BJ (cell line): ENCODE measurements at regions not wholly inside any gene's neighbourhood (a gene's known extent, or its start where the extent isn't known, plus 50 kb on each side); places are given as distances from the start of the nearest gene placed in this dataset.

Experiments
- CTCF ChIA-PET: fragments of 350-600 bp; formaldehyde crosslinking; extraction: SDS; loops from one replicate; lab custom pipeline; 2021; ENCODE audit warnings: antibody characterized with exemption, inconsistent platforms; lab: Yijun Ruan, JAX
- POLR2A ChIA-PET: fragments of 300-600 bp; sonication (Branson Sonifier 250); formaldehyde crosslinking; extraction: SDS; loops from one replicate; lab custom pipeline; 2021; ENCODE audit warnings: antibody characterized with exemption; lab: Charles Lee
- DNase-seq: peaks from one replicate; pipeline ENCODE4 v3.0.0-alpha.2; 2011; ENCODE audit warnings: low read depth
- H3K27me3 ChIP-seq: 2 replicates; pipeline ENCODE4 v1.6.0; 2011; ENCODE audit warnings: low read length; ENCODE audit not compliant: control insufficient read depth, insufficient read depth
- H3K36me3 ChIP-seq: 2 replicates; pipeline ENCODE4 v1.5.1; 2011; ENCODE audit warnings: low read length; ENCODE audit not compliant: control insufficient read depth, insufficient read depth
- H3K4me3 ChIP-seq: 2 replicates; pipeline ENCODE4 v1.5.1; 2011; ENCODE audit warnings: low read depth, mild to moderate bottlenecking, control low read depth, low read length
- TF ChIP-seq, protein P1 (sequence below): IDR thresholded peaks from 2 replicates; pipeline ENCODE4 v1.5.1; 2011; ENCODE audit warnings: low read depth, mild to moderate bottlenecking, control low read depth, inconsistent platforms, low read length, moderate library complexity; ENCODE audit not compliant: insufficient read depth

DNA sequence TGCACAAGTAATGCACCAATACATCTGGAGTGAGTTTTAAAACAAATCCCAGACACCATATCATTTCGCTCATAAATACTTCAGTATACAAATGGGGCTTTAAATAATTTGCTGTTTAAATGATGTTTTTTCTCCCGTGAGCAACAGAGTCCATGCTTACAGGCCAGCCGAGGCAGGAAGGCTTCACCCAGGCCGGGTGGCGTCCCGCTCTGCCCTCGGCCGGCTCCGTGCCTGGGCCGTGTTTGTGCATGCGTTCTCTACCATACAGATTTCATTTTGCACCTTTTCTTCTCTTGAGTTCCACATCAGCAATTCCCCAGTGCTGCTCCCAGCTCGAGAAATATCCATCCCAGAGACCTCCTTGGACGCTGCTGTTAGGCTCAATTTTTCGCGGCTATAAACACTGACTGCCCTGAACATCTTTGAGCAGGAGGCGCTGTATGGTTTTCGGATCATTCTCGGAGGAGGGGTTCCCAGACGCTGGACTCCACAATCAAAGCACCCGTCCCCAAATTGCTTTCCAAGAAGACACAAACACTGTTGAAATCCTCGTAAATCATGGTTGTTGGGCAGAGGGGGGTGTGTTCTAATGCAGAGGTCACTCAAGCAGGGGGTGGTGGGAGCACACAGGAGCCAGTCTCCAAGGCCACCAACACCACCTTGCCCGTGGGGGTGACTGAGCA, 91.6 kb downstream of the MICALL2 start:
- Histone ChIP-seq H3K36me3 (no peaks in the 10 kb centered on the region), H3K27me3 (peaks cover 42% of the 10 kb centered on the region), H3K4me3 (no peak overlapping the region)
- ChIA-PET POLR2A (no interaction called here), CTCF (interaction anchor here (1.4 kb wide), 1 partner anchor 144 kb away, joined by 3 read pairs; no protein-coding TSS in a partner anchor)
- no peak for DNase-seq
- TF ChIP-seq, protein P1, sequence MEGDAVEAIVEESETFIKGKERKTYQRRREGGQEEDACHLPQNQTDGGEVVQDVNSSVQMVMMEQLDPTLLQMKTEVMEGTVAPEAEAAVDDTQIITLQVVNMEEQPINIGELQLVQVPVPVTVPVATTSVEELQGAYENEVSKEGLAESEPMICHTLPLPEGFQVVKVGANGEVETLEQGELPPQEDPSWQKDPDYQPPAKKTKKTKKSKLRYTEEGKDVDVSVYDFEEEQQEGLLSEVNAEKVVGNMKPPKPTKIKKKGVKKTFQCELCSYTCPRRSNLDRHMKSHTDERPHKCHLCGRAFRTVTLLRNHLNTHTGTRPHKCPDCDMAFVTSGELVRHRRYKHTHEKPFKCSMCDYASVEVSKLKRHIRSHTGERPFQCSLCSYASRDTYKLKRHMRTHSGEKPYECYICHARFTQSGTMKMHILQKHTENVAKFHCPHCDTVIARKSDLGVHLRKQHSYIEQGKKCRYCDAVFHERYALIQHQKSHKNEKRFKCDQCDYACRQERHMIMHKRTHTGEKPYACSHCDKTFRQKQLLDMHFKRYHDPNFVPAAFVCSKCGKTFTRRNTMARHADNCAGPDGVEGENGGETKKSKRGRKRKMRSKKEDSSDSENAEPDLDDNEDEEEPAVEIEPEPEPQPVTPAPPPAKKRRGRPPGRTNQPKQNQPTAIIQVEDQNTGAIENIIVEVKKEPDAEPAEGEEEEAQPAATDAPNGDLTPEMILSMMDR = no peak

DNA sequence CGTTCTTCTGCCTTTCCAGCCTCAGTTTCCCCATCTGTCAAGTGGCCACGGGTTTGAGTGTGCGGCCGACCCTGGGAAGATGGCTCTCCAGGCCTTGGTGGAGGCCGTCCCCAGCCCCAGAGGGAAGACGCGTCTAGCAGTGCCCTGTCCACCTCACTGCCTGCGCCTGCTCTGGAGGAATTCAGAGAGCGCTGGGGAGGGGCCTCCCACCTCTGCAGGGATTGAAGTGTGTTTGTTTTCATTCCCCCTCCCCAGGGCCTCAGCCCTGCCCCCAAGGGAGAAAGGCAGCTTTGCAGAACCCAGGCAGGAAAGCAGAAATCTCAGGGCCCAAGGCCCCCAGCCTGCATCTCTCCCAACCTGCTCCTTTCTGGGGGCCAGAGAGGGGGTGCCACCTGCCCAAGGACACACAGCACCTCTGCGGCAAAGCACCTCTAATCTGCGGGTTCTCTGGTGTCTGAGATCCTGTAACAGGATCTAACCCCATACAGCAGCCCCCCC, 91.0 kb downstream of the MICALL2 start:
- CTCF ChIA-PET = interaction anchor here (0.6 kb wide), 1 partner anchor 61 kb away, joined by 4 read pairs; no protein-coding TSS in a partner anchor
- DNase-seq = no peak
- POLR2A ChIA-PET = no interaction called here
- TF ChIP-seq, protein P1 = no peak
- H3K36me3 ChIP-seq = no peaks in the 10 kb centered on the region
- H3K4me3 ChIP-seq = no peak overlapping the region
- H3K27me3 ChIP-seq = peaks cover 47% of the 10 kb centered on the region

DNA sequence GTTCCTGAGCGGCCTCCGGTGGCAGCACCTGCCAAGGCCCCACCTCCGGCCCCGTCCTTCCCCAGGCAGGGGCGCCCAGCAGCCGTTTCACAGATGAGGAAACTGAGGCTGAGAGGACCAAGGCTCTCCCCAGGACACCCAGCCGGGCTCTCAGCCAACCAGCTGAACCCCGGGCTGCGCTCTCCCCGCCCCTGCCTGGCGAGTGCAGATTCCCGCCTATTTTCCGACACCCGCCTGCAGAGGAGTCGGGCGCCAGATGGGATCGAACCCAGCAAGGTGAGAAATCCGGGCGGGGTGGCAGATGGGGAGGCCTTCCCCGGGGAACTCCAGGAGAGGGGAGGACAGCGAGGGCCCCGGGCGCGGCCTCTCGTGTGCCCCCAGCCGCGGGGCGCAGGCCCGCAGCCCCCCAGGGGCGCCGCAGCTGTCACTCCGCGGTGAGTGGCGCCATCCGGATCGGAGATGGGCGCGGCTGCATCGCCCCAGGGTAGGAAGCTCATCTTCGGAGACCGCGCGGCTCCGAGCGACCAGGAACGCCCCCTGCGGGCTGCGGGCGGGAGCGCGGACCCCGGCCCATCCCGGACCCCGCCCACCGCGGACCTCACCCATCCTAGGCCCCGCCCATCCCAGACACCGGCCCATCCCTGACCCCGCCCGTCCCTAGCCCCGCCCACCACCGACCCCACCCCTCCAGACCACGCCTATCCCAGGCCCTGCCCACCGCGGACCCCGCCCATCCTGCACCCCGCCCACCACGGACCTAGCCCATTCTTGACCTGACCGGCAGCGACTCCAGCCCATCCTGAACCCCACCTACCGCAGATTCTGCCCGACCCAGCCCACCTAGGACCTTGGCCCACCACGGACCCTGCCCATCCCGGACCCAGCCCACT, 90.3 kb downstream of the MICALL2 start:
- Histone ChIP-seq H3K36me3 (no peaks in the 10 kb centered on the region), H3K4me3 (no peak overlapping the region), H3K27me3 (peaks cover 48% of the 10 kb centered on the region)
- CTCF ChIA-PET = interaction anchor here (0.6 kb wide), 1 partner anchor 62 kb away, joined by 4 read pairs; no protein-coding TSS in a partner anchor
- no peak for DNase-seq
- POLR2A ChIA-PET = no interaction called here
- TF ChIP-seq, protein P1 = no peak

DNA sequence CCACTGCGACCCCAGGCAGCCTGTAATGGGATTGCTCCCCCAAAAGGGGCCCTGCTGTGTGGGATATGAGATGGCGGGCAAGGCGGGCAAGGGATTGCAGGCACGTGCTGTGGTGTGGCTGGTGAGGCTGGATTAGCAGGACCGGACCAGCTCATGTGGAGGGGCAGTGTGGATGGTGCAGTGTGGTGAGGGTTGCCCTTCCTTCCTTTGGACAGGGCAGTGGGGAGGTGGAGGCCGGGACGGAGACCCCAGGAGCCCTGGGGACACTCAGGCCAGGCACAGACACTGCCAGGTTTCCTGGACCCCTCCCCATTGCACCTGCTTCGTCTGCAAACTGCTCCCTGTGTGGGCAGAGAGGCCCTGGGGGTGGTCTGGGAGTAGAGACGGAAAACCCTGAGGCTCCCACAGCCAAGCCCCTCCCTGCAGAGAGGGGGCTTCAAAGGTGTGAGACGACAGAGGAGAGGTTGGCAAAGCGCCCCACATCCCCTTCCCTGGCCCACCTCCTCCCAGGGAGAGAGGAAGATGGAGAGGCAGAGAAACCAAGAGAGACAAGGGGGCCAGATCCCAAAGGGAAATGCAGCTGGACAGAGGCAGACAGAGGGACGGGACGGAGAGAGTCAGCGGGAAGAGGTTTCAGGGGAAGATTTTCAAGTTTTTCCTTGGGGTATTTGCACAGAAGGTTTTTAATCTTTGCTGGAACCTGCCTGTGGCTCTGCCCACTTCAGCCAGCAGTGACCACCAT, 89.2 kb downstream of the MICALL2 start:
- ChIA-PET POLR2A (no interaction called here), CTCF (no interaction called here)
- TF ChIP-seq, protein P1 = no peak

More for the DNA sequence above, 89.2 kb downstream of the MICALL2 start:
- peaks cover 47% of the 10 kb centered on the region for H3K27me3 ChIP-seq
- H3K4me3 ChIP-seq = no peak overlapping the region
- no peak for DNase-seq
- no peaks in the 10 kb centered on the region for H3K36me3 ChIP-seq
